Karpas-422 (cell line): ENCODE measurements at regions not wholly inside any gene's neighbourhood (a gene's known extent, or its start where the extent isn't known, plus 50 kb on each side); places are given as distances from the start of the nearest gene placed in this dataset.

Source experiments
- DNase-seq: peaks from one replicate; pipeline ENCODE4 v3.0.0-alpha.2; 2015
- H2AFZ ChIP-seq: fragments of 200-600 bp; sonication (generic); 2 replicates; pipeline ENCODE4 v1.6.1; 2014; ENCODE audit warnings: antibody characterized with exemption, low read length, mixed read lengths
- H3K27ac ChIP-seq: fragments of 200-600 bp; sonication (generic); 2 replicates; pipeline ENCODE4 v1.5.1; 2014; ENCODE audit warnings: mild to moderate bottlenecking, low read length, moderate library complexity
- H3K27me3 ChIP-seq: fragments of 200-600 bp; sonication (generic); 2 replicates; pipeline ENCODE4 v1.6.1; 2014; ENCODE audit warnings: low read length, mixed read lengths
- H3K36me3 ChIP-seq: fragments of 200-600 bp; sonication (generic); 2 replicates; pipeline ENCODE4 v1.6.1; 2014; ENCODE audit warnings: low read length, mixed read lengths; ENCODE audit not compliant: insufficient read depth
- H3K4me1 ChIP-seq: fragments of 200-600 bp; sonication (generic); 2 replicates; pipeline ENCODE4 v1.6.1; 2014; ENCODE audit warnings: mild to moderate bottlenecking, low read length, mixed read lengths
- H3K4me2 ChIP-seq: fragments of 200-600 bp; sonication (generic); 2 replicates; pipeline ENCODE4 v1.6.1; 2014; ENCODE audit warnings: low read length, low read depth, mild to moderate bottlenecking; ENCODE audit not compliant: poor library complexity, severe bottlenecking
- H3K4me3 ChIP-seq: fragments of 200-600 bp; sonication (generic); 2 replicates; pipeline ENCODE4 v1.5.1; 2014; ENCODE audit warnings: mild to moderate bottlenecking, antibody characterized with exemption, low read length, mixed read lengths
- H3K79me2 ChIP-seq: fragments of 200-600 bp; sonication (generic); 2 replicates; pipeline ENCODE4 v1.6.1; 2014; ENCODE audit warnings: mild to moderate bottlenecking, low read length, mixed read lengths
- H3K9ac ChIP-seq: fragments of 200-600 bp; sonication (generic); 2 replicates; pipeline ENCODE4 v1.6.0; 2014; ENCODE audit warnings: low read length
- H3K9me2 ChIP-seq: fragments of 200-600 bp; sonication (generic), shearing (Covaris generic); replicated peaks from 2 replicates; pipeline ENCODE4 v1.6.0; 2014; ENCODE audit warnings: mild to moderate bottlenecking, low read length, moderate library complexity; ENCODE audit not compliant: insufficient read depth
- H3K9me3 ChIP-seq: fragments of 300-700, 200-600 bp; sonication (generic); 2 replicates; pipeline ENCODE4 v1.6.1; 2014; ENCODE audit warnings: low read length, mixed read lengths
- H4K20me1 ChIP-seq: fragments of 200-600 bp; sonication (generic); 2 replicates; pipeline ENCODE4 v1.6.1; 2014; ENCODE audit warnings: mild to moderate bottlenecking, antibody characterized with exemption, low read length, low read depth; ENCODE audit not compliant: insufficient read depth

GRCh38 chr1:67627336-67627735 lies 57.7 kb upstream of the GADD45A start:
- Histone ChIP-seq H3K79me2 (no peaks in the 10 kb centered on the region), H3K9ac (no peak overlapping the region), H3K4me2 (no peak overlapping the region), H4K20me1 (no peaks in the 10 kb centered on the region), H3K36me3 (no peaks in the 10 kb centered on the region), H3K4me1 (no peaks in the 10 kb centered on the region), H3K9me3 (no peaks in the 10 kb centered on the region), H3K27ac (no peak overlapping the region), H3K4me3 (no peak overlapping the region), H3K9me2 (no peaks in the 10 kb centered on the region), H2AFZ (no peak overlapping the region), H3K27me3 (no peaks in the 10 kb centered on the region)
- DNase-seq, result no peak

GRCh38 chr1:67627906-67628305 lies 57.1 kb upstream of the GADD45A start:
- no peak overlapping the region for H3K9ac ChIP-seq
- H3K4me3 ChIP-seq, result no peak overlapping the region
- H3K79me2 ChIP-seq, result no peaks in the 10 kb centered on the region
- H3K27ac ChIP-seq, result no peak overlapping the region
- no peaks in the 10 kb centered on the region for H4K20me1 ChIP-seq
- H3K9me2 ChIP-seq, result no peaks in the 10 kb centered on the region
- H3K4me2 ChIP-seq, result no peak overlapping the region
- H3K9me3 ChIP-seq, result no peaks in the 10 kb centered on the region
- H3K27me3 ChIP-seq, result no peaks in the 10 kb centered on the region
- no peaks in the 10 kb centered on the region for H3K36me3 ChIP-seq
- DNase-seq, result no peak
- H3K4me1 ChIP-seq, result no peaks in the 10 kb centered on the region
- H2AFZ ChIP-seq, result no peak overlapping the region

- Histone ChIP-seq H3K4me2 (no peak overlapping the region), H3K36me3 (no peaks in the 10 kb centered on the region), H3K79me2 (no peaks in the 10 kb centered on the region), H3K9me2 (no peaks in the 10 kb centered on the region), H3K9ac (no peak overlapping the region), H3K27ac (no peak overlapping the region), H3K27me3 (no peaks in the 10 kb centered on the region), H4K20me1 (no peaks in the 10 kb centered on the region), H2AFZ (no peak overlapping the region), H3K4me3 (no peak overlapping the region), H3K9me3 (no peaks in the 10 kb centered on the region), H3K4me1 (no peaks in the 10 kb centered on the region)
- no peak for DNase-seq
Measured at GRCh38 chr1:67629370-67630075, 55.5 kb upstream of the GADD45A start.

GRCh38 chr1:67630438-67631045 lies 54.5 kb upstream of the GADD45A start:
- H3K4me2 ChIP-seq, result no peak overlapping the region
- no peak overlapping the region for H3K9ac ChIP-seq
- no peaks in the 10 kb centered on the region for H3K36me3 ChIP-seq
- H4K20me1 ChIP-seq, result no peaks in the 10 kb centered on the region
- no peak overlapping the region for H3K27ac ChIP-seq
- H3K79me2 ChIP-seq, result no peaks in the 10 kb centered on the region
- no peaks in the 10 kb centered on the region for H3K9me3 ChIP-seq
- no peaks in the 10 kb centered on the region for H3K9me2 ChIP-seq
- no peaks in the 10 kb centered on the region for H3K4me1 ChIP-seq
- H3K27me3 ChIP-seq, result no peaks in the 10 kb centered on the region
- no peak overlapping the region for H3K4me3 ChIP-seq
- no peak overlapping the region for H2AFZ ChIP-seq
- DNase-seq, result no peak

GRCh38 chr1:67632356-67632755 lies 52.6 kb upstream of the GADD45A start:
- H3K4me3 ChIP-seq, result no peak overlapping the region
- no peaks in the 10 kb centered on the region for H3K79me2 ChIP-seq
- no peak overlapping the region for H3K9ac ChIP-seq
- H3K4me1 ChIP-seq, result no peaks in the 10 kb centered on the region
- H2AFZ ChIP-seq, result no peak overlapping the region
- no peaks in the 10 kb centered on the region for H3K36me3 ChIP-seq
- no peaks in the 10 kb centered on the region for H3K9me3 ChIP-seq
- H3K9me2 ChIP-seq, result no peaks in the 10 kb centered on the region
- H3K27me3 ChIP-seq, result no peaks in the 10 kb centered on the region
- no peak overlapping the region for H3K4me2 ChIP-seq
- no peaks in the 10 kb centered on the region for H4K20me1 ChIP-seq
- DNase-seq, result no peak
- no peak overlapping the region for H3K27ac ChIP-seq

- Histone ChIP-seq H3K9ac (no peak overlapping the region), H2AFZ (no peak overlapping the region), H3K4me3 (no peak overlapping the region), H3K27ac (no peak overlapping the region), H3K4me1 (no peaks in the 10 kb centered on the region), H3K4me2 (no peak overlapping the region), H3K79me2 (no peaks in the 10 kb centered on the region), H3K27me3 (no peaks in the 10 kb centered on the region), H3K9me3 (no peaks in the 10 kb centered on the region), H3K9me2 (no peaks in the 10 kb centered on the region), H4K20me1 (no peaks in the 10 kb centered on the region), H3K36me3 (no peaks in the 10 kb centered on the region)
- no peak for DNase-seq
Measured at GRCh38 chr1:67632811-67633655, 52.0 kb upstream of the GADD45A start.

- Histone ChIP-seq H4K20me1 (no peaks in the 10 kb centered on the region), H3K4me1 (no peaks in the 10 kb centered on the region), H3K36me3 (no peaks in the 10 kb centered on the region), H3K27ac (no peak overlapping the region), H3K79me2 (no peaks in the 10 kb centered on the region), H3K9me2 (no peaks in the 10 kb centered on the region), H3K9me3 (no peaks in the 10 kb centered on the region), H3K9ac (no peak overlapping the region), H3K4me2 (no peak overlapping the region), H3K4me3 (no peak overlapping the region), H3K27me3 (no peaks in the 10 kb centered on the region), H2AFZ (no peak overlapping the region)
- DNase-seq, result no peak
Measured at GRCh38 chr1:67634396-67634935, 50.5 kb upstream of the GADD45A start.
